ENCODE measurements at regions not wholly inside any gene's neighbourhood (a gene's known extent, or its start where the extent isn't known, plus 50 kb on each side); places are given as distances from the start of the nearest gene placed in this dataset.

DNA sequence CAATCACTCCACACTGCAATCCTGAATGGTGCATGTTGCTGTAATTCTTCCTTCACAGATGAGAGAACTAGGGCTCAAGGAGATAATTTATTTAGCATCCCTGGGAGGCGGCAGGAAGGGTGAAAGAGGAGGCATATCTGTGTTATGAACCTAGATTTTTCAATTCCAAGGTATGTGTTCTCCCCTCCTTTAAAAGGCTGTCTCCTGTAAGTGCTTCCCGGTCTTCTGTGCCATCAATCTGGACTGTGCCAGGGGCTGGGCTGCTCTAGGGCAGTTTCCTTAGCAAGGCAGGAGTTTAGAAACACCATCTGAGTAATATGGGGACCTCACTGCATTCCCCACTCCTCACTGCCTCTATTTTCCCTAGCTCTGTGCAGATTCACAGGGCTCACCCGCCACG is 185.0 kb downstream of the RFC3 start:
- TF ChIP-seq, protein P1, sequence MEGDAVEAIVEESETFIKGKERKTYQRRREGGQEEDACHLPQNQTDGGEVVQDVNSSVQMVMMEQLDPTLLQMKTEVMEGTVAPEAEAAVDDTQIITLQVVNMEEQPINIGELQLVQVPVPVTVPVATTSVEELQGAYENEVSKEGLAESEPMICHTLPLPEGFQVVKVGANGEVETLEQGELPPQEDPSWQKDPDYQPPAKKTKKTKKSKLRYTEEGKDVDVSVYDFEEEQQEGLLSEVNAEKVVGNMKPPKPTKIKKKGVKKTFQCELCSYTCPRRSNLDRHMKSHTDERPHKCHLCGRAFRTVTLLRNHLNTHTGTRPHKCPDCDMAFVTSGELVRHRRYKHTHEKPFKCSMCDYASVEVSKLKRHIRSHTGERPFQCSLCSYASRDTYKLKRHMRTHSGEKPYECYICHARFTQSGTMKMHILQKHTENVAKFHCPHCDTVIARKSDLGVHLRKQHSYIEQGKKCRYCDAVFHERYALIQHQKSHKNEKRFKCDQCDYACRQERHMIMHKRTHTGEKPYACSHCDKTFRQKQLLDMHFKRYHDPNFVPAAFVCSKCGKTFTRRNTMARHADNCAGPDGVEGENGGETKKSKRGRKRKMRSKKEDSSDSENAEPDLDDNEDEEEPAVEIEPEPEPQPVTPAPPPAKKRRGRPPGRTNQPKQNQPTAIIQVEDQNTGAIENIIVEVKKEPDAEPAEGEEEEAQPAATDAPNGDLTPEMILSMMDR (IDR thresholded peaks at IDR 0.05; ENCODE audit: extremely low read depth, low read depth, low read length) = no peak
- no peaks in the 10 kb centered on the region for H3K27me3 ChIP-seq (ENCODE audit: insufficient read depth, low read length)
- no peak overlapping the region for H3K4me3 ChIP-seq (ENCODE audit: insufficient read depth, low read length)

GRCh38 chr13:34003656-34004055 is 185.7 kb downstream of the RFC3 start:
- no peak overlapping the region for H3K4me2 ChIP-seq (ENCODE audit: insufficient read depth, low read length)
- TF ChIP-seq, protein P1 (IDR thresholded peaks at IDR 0.05; ENCODE audit: extremely low read depth, low read depth, low read length) = no peak
- no peak overlapping the region for H3K27ac ChIP-seq (ENCODE audit: low read depth, low read length)
- H3K79me2 ChIP-seq (ENCODE audit: insufficient read depth, low read length) = no peaks in the 10 kb centered on the region
- no peaks in the 10 kb centered on the region for H3K27me3 ChIP-seq (ENCODE audit: insufficient read depth, low read length)
- H4K20me1 ChIP-seq (ENCODE audit: insufficient read depth, low read length) = no peaks in the 10 kb centered on the region
- H3K9me3 ChIP-seq (ENCODE audit: low read depth, low read length) = no peaks in the 10 kb centered on the region
- H2AFZ ChIP-seq (ENCODE audit: low read length) = no peak overlapping the region
- no peaks in the 10 kb centered on the region for H3K4me1 ChIP-seq (ENCODE audit: insufficient read depth, low read length)
- no peaks in the 10 kb centered on the region for H3K36me3 ChIP-seq (ENCODE audit: insufficient read depth, low read length)
- no peak overlapping the region for H3K4me3 ChIP-seq (ENCODE audit: insufficient read depth, low read length)
- peak; percentile 34 for DNase-seq (ENCODE audit: insufficient read length, low spot score, missing footprints)

More for the DNA sequence above, 185.0 kb downstream of the RFC3 start:
- DNase-seq (ENCODE audit: insufficient read length, low spot score, missing footprints) = no peak
- H4K20me1 ChIP-seq (ENCODE audit: insufficient read depth, low read length) = no peaks in the 10 kb centered on the region
- H3K36me3 ChIP-seq (ENCODE audit: insufficient read depth, low read length) = no peaks in the 10 kb centered on the region
- no peaks in the 10 kb centered on the region for H3K79me2 ChIP-seq (ENCODE audit: insufficient read depth, low read length)
- no peak overlapping the region for H2AFZ ChIP-seq (ENCODE audit: low read length)
- H3K9me3 ChIP-seq (ENCODE audit: low read depth, low read length) = no peaks in the 10 kb centered on the region
- H3K4me1 ChIP-seq (ENCODE audit: insufficient read depth, low read length) = no peaks in the 10 kb centered on the region
- no peak overlapping the region for H3K4me2 ChIP-seq (ENCODE audit: insufficient read depth, low read length)
- H3K27ac ChIP-seq (ENCODE audit: low read depth, low read length) = no peak overlapping the region

DNA sequence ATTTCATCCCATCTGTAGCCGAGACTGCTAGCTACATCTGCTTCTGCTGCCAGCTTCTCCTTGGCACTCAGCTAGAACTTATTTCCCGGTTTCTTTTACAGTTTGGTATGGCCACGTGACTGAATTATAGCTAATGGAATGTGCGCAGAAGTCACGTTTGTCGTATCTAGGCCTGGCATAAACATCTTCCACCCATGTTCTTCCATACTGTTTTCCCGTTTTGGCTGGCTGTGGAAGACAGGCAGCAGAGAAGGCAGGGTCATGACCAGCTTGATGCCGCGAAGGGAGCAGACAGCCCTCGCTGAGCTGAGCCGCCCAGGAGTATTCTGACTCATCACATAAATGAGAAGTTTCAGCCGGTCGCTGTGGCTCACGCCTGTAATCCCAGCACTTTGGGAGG is 186.7 kb downstream of the RFC3 start:
- no peaks in the 10 kb centered on the region for H3K4me1 ChIP-seq (ENCODE audit: insufficient read depth, low read length)
- H3K36me3 ChIP-seq (ENCODE audit: insufficient read depth, low read length) = no peaks in the 10 kb centered on the region
- H3K9me3 ChIP-seq (ENCODE audit: low read depth, low read length) = no peaks in the 10 kb centered on the region
- no peaks in the 10 kb centered on the region for H4K20me1 ChIP-seq (ENCODE audit: insufficient read depth, low read length)
- no peak overlapping the region for H3K4me2 ChIP-seq (ENCODE audit: insufficient read depth, low read length)
- no peaks in the 10 kb centered on the region for H3K79me2 ChIP-seq (ENCODE audit: insufficient read depth, low read length)
- DNase-seq (ENCODE audit: insufficient read length, low spot score, missing footprints) = no peak
- no peak overlapping the region for H2AFZ ChIP-seq (ENCODE audit: low read length)
- H3K27ac ChIP-seq (ENCODE audit: low read depth, low read length) = no peak overlapping the region
- no peak overlapping the region for H3K4me3 ChIP-seq (ENCODE audit: insufficient read depth, low read length)
- no peaks in the 10 kb centered on the region for H3K27me3 ChIP-seq (ENCODE audit: insufficient read depth, low read length)
- TF ChIP-seq, protein P1 (IDR thresholded peaks at IDR 0.05; ENCODE audit: extremely low read depth, low read depth, low read length) = no peak

DNA sequence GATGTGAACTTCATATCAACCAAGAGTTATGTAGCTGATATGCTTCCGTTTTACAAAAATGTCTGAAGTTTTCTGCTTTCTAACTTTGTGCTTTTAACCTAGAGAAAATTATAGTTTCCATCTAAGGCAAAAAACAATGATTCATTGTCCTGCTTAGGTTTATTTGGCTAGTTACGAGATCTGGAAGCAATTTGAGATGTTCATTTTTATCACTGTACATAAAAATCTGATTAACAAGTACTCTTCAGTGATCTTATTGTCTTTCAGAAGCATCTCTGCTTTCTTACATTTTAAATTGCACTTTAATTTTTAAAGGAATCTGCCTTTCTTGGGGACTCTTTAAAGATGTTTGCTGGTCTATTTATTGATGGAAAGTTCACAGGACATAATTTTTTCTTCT is 188.1 kb downstream of the RFC3 start:
- H3K4me3 ChIP-seq (ENCODE audit: insufficient read depth, low read length) = no peak overlapping the region
- TF ChIP-seq, protein P1 (IDR thresholded peaks at IDR 0.05; ENCODE audit: extremely low read depth, low read depth, low read length) = no peak
- H3K27me3 ChIP-seq (ENCODE audit: insufficient read depth, low read length) = peaks cover 5% of the 10 kb centered on the region
- H4K20me1 ChIP-seq (ENCODE audit: insufficient read depth, low read length) = no peaks in the 10 kb centered on the region
- DNase-seq (ENCODE audit: insufficient read length, low spot score, missing footprints) = no peak
- no peaks in the 10 kb centered on the region for H3K79me2 ChIP-seq (ENCODE audit: insufficient read depth, low read length)
- H2AFZ ChIP-seq (ENCODE audit: low read length) = no peak overlapping the region
- H3K4me2 ChIP-seq (ENCODE audit: insufficient read depth, low read length) = no peak overlapping the region
- H3K36me3 ChIP-seq (ENCODE audit: insufficient read depth, low read length) = no peaks in the 10 kb centered on the region
- no peaks in the 10 kb centered on the region for H3K9me3 ChIP-seq (ENCODE audit: low read depth, low read length)
- H3K27ac ChIP-seq (ENCODE audit: low read depth, low read length) = no peak overlapping the region
- no peaks in the 10 kb centered on the region for H3K4me1 ChIP-seq (ENCODE audit: insufficient read depth, low read length)
